ENCODE measurements at regions not wholly inside any gene's neighbourhood (a gene's known extent, or its start where the extent isn't known, plus 50 kb on each side); places are given as distances from the start of the nearest gene placed in this dataset.

GRCh38 chr1:213830371-213830770, 157.4 kb upstream of the PROX1 start:
- TF ChIP-seq CTCF (IDR thresholded peaks at IDR 0.05): no peak
- no peak for TF ChIP-seq EZH2 (IDR thresholded peaks at IDR 0.05; ENCODE audit: borderline replicate concordance, insufficient read depth, low read depth, low read length, poor library complexity, severe bottlenecking)

Measured in B cell (primary cell).